Activated CD8-positive, alpha-beta T cell treated with anti-CD3 and anti-CD28 coated beads for 36 hours (primary cell): ENCODE measurements at regions not wholly inside any gene's neighbourhood (a gene's known extent, or its start where the extent isn't known, plus 50 kb on each side); places are given as distances from the start of the nearest gene placed in this dataset.
"Not testable (repeated sequence)": the region's sequence is repeated elsewhere in the genome, so short reads cannot be mapped to it uniquely, and the experiment has no call there.

Experiments
- ATAC-seq: fragments of 200-7000 bp; cut with Tn5 transposase; one replicate; pipeline ENCODE4 v1.10.0; 2021; ENCODE audit warnings: mild to moderate bottlenecking, moderate library complexity
- CTCF ChIA-PET: fragments of 350-600 bp; sonication (Branson Sonifier 250); formaldehyde crosslinking; loops from one replicate; lab custom pipeline; 2021; ENCODE audit warnings: antibody characterized with exemption; lab: Charles Lee
- POLR2A ChIA-PET: fragments of 350-600 bp; sonication (Branson Sonifier 250); formaldehyde crosslinking; loops from one replicate; lab custom pipeline; 2021; ENCODE audit warnings: antibody characterized with exemption; lab: Charles Lee
- DNase-seq: peaks from one replicate; pipeline ENCODE4 v3.0.0-alpha.2; 2020
- H3K27ac Mint-ChIP-seq: one replicate; pipeline ENCODE4 v1.8.0; 2021; ENCODE audit warnings: mild to moderate bottlenecking, mixed read lengths
- H3K27me3 Mint-ChIP-seq: one replicate; pipeline ENCODE4 v1.8.0; 2021; ENCODE audit warnings: mixed read lengths
- H3K36me3 Mint-ChIP-seq: one replicate; pipeline ENCODE4 v1.8.0; 2021; ENCODE audit warnings: low read depth, mixed read lengths
- H3K4me1 Mint-ChIP-seq: one replicate; pipeline ENCODE4 v1.8.0; 2021; ENCODE audit warnings: low read depth, mixed read lengths
- H3K4me3 Mint-ChIP-seq: one replicate; pipeline ENCODE4 v1.8.0; 2021; ENCODE audit warnings: mild to moderate bottlenecking, moderate library complexity, mixed read lengths
- H3K9me3 Mint-ChIP-seq: one replicate; pipeline ENCODE4 v1.8.0; 2021; ENCODE audit warnings: mixed read lengths
- CTCF ChIP-seq: fragments of 200-600 bp; IDR thresholded peaks from one replicate; pipeline ENCODE4 v1.8.0; 2022; ENCODE audit warnings: antibody characterized with exemption, mild to moderate bottlenecking
- intact Hi-C: fragments of 100-400 bp; cut with micrococcal nuclease; formaldehyde crosslinking; loops from one replicate; pipeline ENCODE4 v1.10.0; 2022

GRCh38 chrX:130498653-130499274 lies 97.0 kb downstream of the RBMX2 start:
- intact Hi-C loops, result no loop called here
- DNase-seq (no peak), ATAC-seq (no peak)
- no peaks in the 10 kb centered on the region for H3K4me1 Mint-ChIP-seq
- no peak overlapping the region for H3K4me3 Mint-ChIP-seq
- no peak overlapping the region for H3K27ac Mint-ChIP-seq
- CTCF ChIA-PET, result no interaction called here
- H3K9me3 Mint-ChIP-seq, result no peaks in the 10 kb centered on the region
- no peaks in the 10 kb centered on the region for H3K27me3 Mint-ChIP-seq
- POLR2A ChIA-PET, result no interaction called here
- H3K36me3 Mint-ChIP-seq, result no peaks in the 10 kb centered on the region
- TF ChIP-seq CTCF, result no peak

- no peaks in the 10 kb centered on the region for H3K4me1 Mint-ChIP-seq
- no peak overlapping the region for H3K27ac Mint-ChIP-seq
- no peaks in the 10 kb centered on the region for H3K36me3 Mint-ChIP-seq
- ChIA-PET POLR2A (no interaction called here), CTCF (no interaction called here)
- no peak for TF ChIP-seq CTCF
- peaks cover 2% of the 10 kb centered on the region for H3K27me3 Mint-ChIP-seq
- no peaks in the 10 kb centered on the region for H3K9me3 Mint-ChIP-seq
- intact Hi-C loops, result no loop called here
- ATAC-seq (no peak), DNase-seq (no peak)
- no peak overlapping the region for H3K4me3 Mint-ChIP-seq
Observed at GRCh38 chrX:130502016-130502570, 100.3 kb downstream of the RBMX2 start.

- Mint-ChIP-seq H3K27me3 (peaks cover 2% of the 10 kb centered on the region), H3K4me3 (no peak overlapping the region), H3K9me3 (no peaks in the 10 kb centered on the region), H3K4me1 (no peaks in the 10 kb centered on the region), H3K27ac (no peak overlapping the region), H3K36me3 (no peaks in the 10 kb centered on the region)
- ChIA-PET CTCF (no interaction called here), POLR2A (no interaction called here)
- intact Hi-C loops, result no loop called here
- ATAC-seq (no peak), DNase-seq (no peak)
- no peak for TF ChIP-seq CTCF
Observed at GRCh38 chrX:130504019-130504418, 102.2 kb downstream of the RBMX2 start.

- CTCF ChIA-PET, result no interaction called here
- H3K4me3 Mint-ChIP-seq, result no peak overlapping the region
Observed at GRCh38 chrX:130507015-130507414, 105.2 kb downstream of the RBMX2 start.

GRCh38 chrX:130512534-130512933 lies 110.7 kb downstream of the RBMX2 start:
- ATAC-seq, H3K4me3 Mint-ChIP-seq, H3K9me3 Mint-ChIP-seq, CTCF ChIA-PET, DNase-seq, H3K27ac Mint-ChIP-seq, H3K4me1 Mint-ChIP-seq, H3K36me3 Mint-ChIP-seq, intact Hi-C loops: not testable (repeated sequence)
- H3K27me3 Mint-ChIP-seq, result peaks cover 12% of the 10 kb centered on the region
- POLR2A ChIA-PET, result interaction anchor here (0.6 kb wide), 1 partner anchor 83 kb away, joined by 3 read pairs; no protein-coding TSS in a partner anchor

More at GRCh38 chrX:130507015-130507414, 105.2 kb downstream of the RBMX2 start:
- peaks cover 8% of the 10 kb centered on the region for H3K27me3 Mint-ChIP-seq
- DNase-seq (no peak), ATAC-seq (no peak)
- H3K4me1 Mint-ChIP-seq, result no peaks in the 10 kb centered on the region
- no peak overlapping the region for H3K27ac Mint-ChIP-seq
- H3K9me3 Mint-ChIP-seq, result peaks cover 2% of the 10 kb centered on the region
- POLR2A ChIA-PET, result no interaction called here
- intact Hi-C loops, result no loop called here
- no peak for TF ChIP-seq CTCF
- no peaks in the 10 kb centered on the region for H3K36me3 Mint-ChIP-seq
